ENCODE measurements at regions not wholly inside any gene's neighbourhood (a gene's known extent, or its start where the extent isn't known, plus 50 kb on each side); places are given as distances from the start of the nearest gene placed in this dataset.

DNA sequence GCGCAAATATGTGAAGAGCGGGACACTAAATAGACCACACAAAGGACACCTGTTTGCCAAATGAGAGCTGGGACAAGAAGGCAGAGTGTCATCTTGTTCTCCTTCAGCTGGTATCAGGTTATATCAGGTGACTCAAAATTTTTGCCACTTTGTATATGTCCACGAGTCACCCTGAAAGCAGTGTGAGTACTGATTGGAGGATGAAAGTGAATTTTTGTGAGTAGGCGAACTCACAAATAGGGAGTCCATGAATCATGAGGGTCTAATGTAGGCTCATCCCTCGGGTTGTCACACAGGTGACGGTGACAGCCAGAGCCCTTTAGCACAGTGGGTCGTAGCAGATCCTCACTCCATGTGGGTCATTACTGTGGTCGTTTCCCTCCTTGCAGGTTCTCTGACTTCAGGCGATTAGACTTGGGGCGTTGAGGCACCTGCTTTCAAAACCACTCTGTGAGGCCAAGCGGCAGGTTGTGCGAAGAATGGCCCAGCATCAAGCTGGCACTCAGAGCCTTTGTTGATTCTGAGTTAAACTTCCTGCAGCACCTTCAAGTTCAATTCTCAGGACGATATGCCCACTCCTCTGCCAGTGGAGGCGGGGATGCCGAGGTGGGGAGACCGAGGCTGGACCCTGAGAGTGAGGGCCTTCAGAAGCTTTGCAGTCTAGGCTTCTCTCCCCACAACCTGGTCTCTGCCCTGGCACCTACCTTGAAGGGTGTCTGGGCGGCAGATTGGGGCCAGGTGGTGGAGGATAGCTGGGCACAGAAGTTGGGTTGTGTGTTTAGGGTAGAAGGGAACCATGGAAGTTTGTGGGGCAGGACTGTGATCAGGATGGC lies 173.8 kb downstream of the SMAD6 start:
- CTCF ChIA-PET: no interaction called here

DNA sequence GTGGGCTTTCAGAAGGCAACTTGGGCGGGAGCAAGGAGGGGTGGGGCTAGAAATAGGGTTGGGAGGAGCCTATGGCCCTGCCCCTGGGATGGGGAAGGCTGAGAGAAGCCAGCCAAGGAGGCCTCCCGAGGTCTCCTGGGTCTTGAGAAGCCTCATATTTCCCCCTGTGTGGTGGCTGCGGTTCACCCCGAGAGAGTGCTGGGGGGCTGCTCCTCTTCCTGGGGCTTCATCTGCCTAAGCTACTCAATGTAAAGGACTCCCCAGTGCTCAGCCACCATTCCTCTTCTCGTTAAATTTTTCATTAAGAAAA lies 174.3 kb downstream of the SMAD6 start:
- H3K9me3 Mint-ChIP-seq: no peaks in the 10 kb centered on the region
- H3K27me3 ChIP-seq (ENCODE audit: control insufficient read depth in 1 of 2, insufficient read depth in 2 of 2, low read length in 2 of 2): no peaks in the 10 kb centered on the region
- H3K4me3 Mint-ChIP-seq: no peak overlapping the region
- H3K27ac Mint-ChIP-seq: no peak overlapping the region
- no peaks in the 10 kb centered on the region for H3K4me1 ChIP-seq (ENCODE audit: insufficient read depth, low read length)
- DNase-seq (no peak), ATAC-seq (ENCODE audit: poor library complexity) (no peak)
- intact Hi-C loops (cut with DNase I, micrococcal nuclease): no loop called here
- no peaks in the 10 kb centered on the region for H3K36me3 Mint-ChIP-seq (ENCODE audit: low read depth)
- H3K4me1 Mint-ChIP-seq (ENCODE audit: low read depth): no peaks in the 10 kb centered on the region
- H3K36me3 ChIP-seq (ENCODE audit: insufficient read depth, low read length): no peaks in the 10 kb centered on the region
- TF ChIP-seq, protein P1, sequence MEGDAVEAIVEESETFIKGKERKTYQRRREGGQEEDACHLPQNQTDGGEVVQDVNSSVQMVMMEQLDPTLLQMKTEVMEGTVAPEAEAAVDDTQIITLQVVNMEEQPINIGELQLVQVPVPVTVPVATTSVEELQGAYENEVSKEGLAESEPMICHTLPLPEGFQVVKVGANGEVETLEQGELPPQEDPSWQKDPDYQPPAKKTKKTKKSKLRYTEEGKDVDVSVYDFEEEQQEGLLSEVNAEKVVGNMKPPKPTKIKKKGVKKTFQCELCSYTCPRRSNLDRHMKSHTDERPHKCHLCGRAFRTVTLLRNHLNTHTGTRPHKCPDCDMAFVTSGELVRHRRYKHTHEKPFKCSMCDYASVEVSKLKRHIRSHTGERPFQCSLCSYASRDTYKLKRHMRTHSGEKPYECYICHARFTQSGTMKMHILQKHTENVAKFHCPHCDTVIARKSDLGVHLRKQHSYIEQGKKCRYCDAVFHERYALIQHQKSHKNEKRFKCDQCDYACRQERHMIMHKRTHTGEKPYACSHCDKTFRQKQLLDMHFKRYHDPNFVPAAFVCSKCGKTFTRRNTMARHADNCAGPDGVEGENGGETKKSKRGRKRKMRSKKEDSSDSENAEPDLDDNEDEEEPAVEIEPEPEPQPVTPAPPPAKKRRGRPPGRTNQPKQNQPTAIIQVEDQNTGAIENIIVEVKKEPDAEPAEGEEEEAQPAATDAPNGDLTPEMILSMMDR (IDR thresholded peaks at IDR 0.05): no peak
- no peaks in the 10 kb centered on the region for H3K27me3 Mint-ChIP-seq
- ChIA-PET CTCF (no interaction called here), POLR2A (no interaction called here)
- no peak overlapping the region for H3K27ac ChIP-seq (ENCODE audit: low read depth in 1 of 2, low read length in 2 of 2)
- no peak overlapping the region for H3K4me3 ChIP-seq (ENCODE audit: low read length)
- no peaks in the 10 kb centered on the region for H3K9me3 ChIP-seq (ENCODE audit: control insufficient read depth in 1 of 2, insufficient read depth in 1 of 2, low read length in 2 of 2)

More for the DNA sequence above, 173.8 kb downstream of the SMAD6 start:
- Mint-ChIP-seq H3K36me3 (ENCODE audit: low read depth) (no peaks in the 10 kb centered on the region), H3K27me3 (no peaks in the 10 kb centered on the region), H3K4me1 (ENCODE audit: low read depth) (no peaks in the 10 kb centered on the region), H3K9me3 (no peaks in the 10 kb centered on the region), H3K27ac (no peak overlapping the region), H3K4me3 (no peak overlapping the region)
- DNase-seq (no peak), ATAC-seq (ENCODE audit: poor library complexity) (no peak)
- POLR2A ChIA-PET: no interaction called here
- TF ChIP-seq, protein P1 (IDR thresholded peaks at IDR 0.05): no peak
- Histone ChIP-seq H3K27ac (ENCODE audit: low read depth in 1 of 2, low read length in 2 of 2) (no peak overlapping the region), H3K4me1 (ENCODE audit: insufficient read depth, low read length) (no peaks in the 10 kb centered on the region), H3K4me3 (ENCODE audit: low read length) (no peak overlapping the region), H3K36me3 (ENCODE audit: insufficient read depth, low read length) (no peaks in the 10 kb centered on the region), H3K27me3 (ENCODE audit: control insufficient read depth in 1 of 2, insufficient read depth in 2 of 2, low read length in 2 of 2) (no peaks in the 10 kb centered on the region), H3K9me3 (ENCODE audit: control insufficient read depth in 1 of 2, insufficient read depth in 1 of 2, low read length in 2 of 2) (no peaks in the 10 kb centered on the region)
- intact Hi-C loops (cut with DNase I, micrococcal nuclease): no loop called here

DNA sequence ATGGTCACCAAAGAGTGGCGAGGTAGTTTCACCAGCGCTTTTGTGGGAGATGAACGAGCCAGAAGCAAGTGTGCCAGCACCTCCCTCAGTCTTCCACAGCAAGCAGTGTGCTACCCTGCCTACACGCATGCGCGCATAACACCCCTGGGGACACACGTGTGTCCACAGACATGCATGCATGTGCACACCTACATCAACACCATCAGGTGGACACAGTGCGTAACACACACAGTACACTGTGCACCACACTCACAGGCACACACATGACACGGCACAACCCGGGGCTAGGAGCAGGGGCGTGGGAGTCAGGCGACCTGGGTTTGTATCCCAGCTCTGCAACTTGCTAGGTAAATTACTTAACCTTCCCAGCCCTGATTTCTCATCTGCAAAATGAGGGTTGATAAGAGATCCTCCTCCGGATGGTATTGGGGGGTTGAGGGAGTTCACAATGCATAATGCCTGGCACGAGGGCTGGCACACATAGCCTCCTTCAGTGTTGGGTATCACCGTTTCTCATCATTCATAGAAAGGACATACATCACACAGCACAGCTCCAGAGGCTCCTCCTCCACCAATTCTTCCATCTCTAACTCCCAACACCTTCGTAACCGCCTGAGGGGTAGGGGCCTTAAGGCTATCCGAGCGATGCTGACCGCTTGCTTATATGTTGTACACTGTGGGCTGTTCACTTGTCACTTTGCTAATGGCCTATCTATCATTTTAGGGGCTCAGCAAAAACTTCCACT lies 174.9 kb downstream of the SMAD6 start:
- H3K9me3 ChIP-seq (ENCODE audit: control insufficient read depth in 1 of 2, insufficient read depth in 1 of 2, low read length in 2 of 2): no peaks in the 10 kb centered on the region
- TF ChIP-seq, protein P1 (IDR thresholded peaks at IDR 0.05): no peak
- no peak for ATAC-seq (ENCODE audit: poor library complexity)
- Mint-ChIP-seq H3K9me3 (no peaks in the 10 kb centered on the region), H3K36me3 (ENCODE audit: low read depth) (no peaks in the 10 kb centered on the region), H3K4me1 (ENCODE audit: low read depth) (no peaks in the 10 kb centered on the region), H3K27me3 (no peaks in the 10 kb centered on the region), H3K27ac (no peak overlapping the region), H3K4me3 (no peak overlapping the region)
- no peaks in the 10 kb centered on the region for H3K27me3 ChIP-seq (ENCODE audit: control insufficient read depth in 1 of 2, insufficient read depth in 2 of 2, low read length in 2 of 2)
- ChIA-PET CTCF (no interaction called here), POLR2A (no interaction called here)
- H3K4me3 ChIP-seq (ENCODE audit: low read length): no peak overlapping the region
- no peak overlapping the region for H3K27ac ChIP-seq (ENCODE audit: low read depth in 1 of 2, low read length in 2 of 2)
- DNase-seq: no peak
- intact Hi-C loops (cut with DNase I, micrococcal nuclease): no loop called here
- H3K36me3 ChIP-seq (ENCODE audit: insufficient read depth, low read length): no peaks in the 10 kb centered on the region
- no peaks in the 10 kb centered on the region for H3K4me1 ChIP-seq (ENCODE audit: insufficient read depth, low read length)
